ENCODE measurements at regions not wholly inside any gene's neighbourhood (a gene's known extent, or its start where the extent isn't known, plus 50 kb on each side); places are given as distances from the start of the nearest gene placed in this dataset.

- TF ChIP-seq EZH2 (IDR thresholded peaks at IDR 0.05) (no peak), EZH2phosphoT487 (IDR thresholded peaks at IDR 0.05) (no peak)
These were observed 88.0 kb upstream of the RPS6KA2 start for GRCh38 chr6:166715065-166715464.

All from neural progenitor cell (in vitro differentiated cells).